IPS-20b (cell line): ENCODE measurements at regions not wholly inside any gene's neighbourhood (a gene's known extent, or its start where the extent isn't known, plus 50 kb on each side); places are given as distances from the start of the nearest gene placed in this dataset.
"Not testable (repeated sequence)": the region's sequence is repeated elsewhere in the genome, so short reads cannot be mapped to it uniquely, and the experiment has no call there.

Experiments
- H3K27ac ChIP-seq: one replicate; pipeline ENCODE4 v1.5.1; 2013; ENCODE audit warnings: low read length
- H3K27me3 ChIP-seq: 2 replicates; pipeline ENCODE4 v1.6.1; 2013; ENCODE audit warnings: mild to moderate bottlenecking, low read length, inconsistent platforms; ENCODE audit not compliant: insufficient read depth
- H3K36me3 ChIP-seq: 2 replicates; pipeline ENCODE4 v1.6.1; 2013; ENCODE audit warnings: low read depth, mild to moderate bottlenecking, inconsistent platforms, low read length, moderate library complexity; ENCODE audit not compliant: insufficient read depth
- H3K4me1 ChIP-seq: 2 replicates; pipeline ENCODE4 v1.6.1; 2013; ENCODE audit warnings: mild to moderate bottlenecking, control low read depth, inconsistent platforms, low read length, moderate library complexity; ENCODE audit not compliant: insufficient read depth
- H3K4me3 ChIP-seq: 2 replicates; pipeline ENCODE4 v1.5.1; 2013; ENCODE audit warnings: mild to moderate bottlenecking, low read length, inconsistent platforms
- H3K9ac ChIP-seq: 2 replicates; pipeline ENCODE4 v1.6.1; 2013; ENCODE audit warnings: low read depth, mild to moderate bottlenecking, inconsistent platforms, low read length, moderate library complexity
- H3K9me3 ChIP-seq: 2 replicates; pipeline ENCODE4 v1.6.1; 2013; ENCODE audit warnings: mild to moderate bottlenecking, low read depth, low read length, inconsistent platforms; ENCODE audit not compliant: insufficient read depth

GRCh38 chr2:216932863-216933548 lies 73.1 kb upstream of the TNP1 start:
- Histone ChIP-seq H3K27me3 (no peaks in the 10 kb centered on the region), H3K4me3 (no peak overlapping the region), H3K9ac (peak overlapping the region; percentile 39; the same call in 1 of the 2 replicates)

DNA sequence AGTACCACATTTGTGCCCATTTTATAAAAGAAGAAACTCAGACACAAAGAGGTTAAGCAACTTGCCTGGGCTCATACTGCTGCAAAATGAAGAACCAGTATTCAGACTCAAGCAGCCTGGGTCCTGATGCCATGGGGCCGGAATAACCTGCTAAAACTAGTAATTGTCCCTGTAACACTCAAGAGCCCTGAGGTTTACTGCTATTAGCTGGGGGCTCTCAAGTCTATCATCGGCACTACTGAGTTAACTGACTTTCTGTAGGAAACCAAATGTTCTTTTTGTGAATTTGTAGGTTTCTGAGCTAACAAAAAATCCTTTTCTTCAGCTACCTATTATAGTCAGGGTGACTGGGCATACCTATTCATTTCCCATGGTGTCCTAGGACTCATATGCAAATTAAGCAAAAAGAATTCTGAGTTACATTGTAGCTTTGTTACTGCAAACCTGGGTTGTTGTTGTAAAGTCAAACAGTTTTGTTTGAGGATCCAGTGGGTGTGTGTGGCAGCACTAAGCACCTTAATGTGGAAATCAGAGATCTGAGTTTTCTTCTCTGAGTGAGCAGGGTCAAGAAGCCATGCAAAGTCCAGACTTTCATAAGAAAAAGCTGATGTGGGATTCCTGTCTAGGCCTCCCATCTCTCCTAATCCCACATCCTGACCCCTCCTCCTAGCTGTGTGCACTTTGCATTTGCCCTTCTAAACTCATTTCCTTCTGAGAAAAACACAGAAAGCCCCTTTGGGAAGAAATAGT lies 72.4 kb upstream of the TNP1 start:
- Histone ChIP-seq H3K4me1 (peaks cover 7% of the 10 kb centered on the region; the same call in 1 of the 2 replicates), H3K9ac (peak overlapping the region; percentile 39; the same call in 1 of the 2 replicates), H3K9me3 (no peaks in the 10 kb centered on the region), H3K27ac (no peak overlapping the region), H3K36me3 (no peaks in the 10 kb centered on the region), H3K4me3 (no peak overlapping the region), H3K27me3 (no peaks in the 10 kb centered on the region)

More at GRCh38 chr2:216932863-216933548, 73.1 kb upstream of the TNP1 start:
- no peaks in the 10 kb centered on the region for H3K9me3 ChIP-seq
- no peak overlapping the region for H3K27ac ChIP-seq
- peaks cover 7% of the 10 kb centered on the region; the same call in 1 of the 2 replicates for H3K4me1 ChIP-seq
- H3K36me3 ChIP-seq: no peaks in the 10 kb centered on the region

DNA sequence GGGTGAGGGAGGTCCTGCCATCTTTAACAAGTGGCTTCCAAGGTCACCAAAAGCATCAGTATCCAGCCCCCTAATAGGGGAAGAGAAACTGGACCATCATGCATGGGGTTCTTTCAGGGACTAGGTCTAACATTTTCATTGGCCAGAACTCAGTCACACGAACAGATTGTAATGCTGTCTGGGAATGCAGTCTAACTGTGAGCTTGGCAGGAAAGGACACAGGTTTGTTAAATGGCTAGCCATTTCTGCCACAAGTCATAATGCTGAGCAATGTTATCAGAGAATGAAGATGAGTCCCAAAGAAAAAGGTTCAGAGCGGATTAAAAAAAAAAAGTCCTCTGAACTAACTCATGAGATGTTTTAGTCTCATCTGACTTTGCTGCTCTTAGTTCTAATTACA lies 70.9 kb upstream of the TNP1 start:
- no peak overlapping the region for H3K4me3 ChIP-seq
- no peaks in the 10 kb centered on the region for H3K9me3 ChIP-seq
- H3K9ac ChIP-seq: no peak overlapping the region
- H3K27me3 ChIP-seq: no peaks in the 10 kb centered on the region
- H3K36me3 ChIP-seq: no peaks in the 10 kb centered on the region
- peaks cover 7% of the 10 kb centered on the region; the same call in 1 of the 2 replicates for H3K4me1 ChIP-seq
- H3K27ac ChIP-seq: no peak overlapping the region

DNA sequence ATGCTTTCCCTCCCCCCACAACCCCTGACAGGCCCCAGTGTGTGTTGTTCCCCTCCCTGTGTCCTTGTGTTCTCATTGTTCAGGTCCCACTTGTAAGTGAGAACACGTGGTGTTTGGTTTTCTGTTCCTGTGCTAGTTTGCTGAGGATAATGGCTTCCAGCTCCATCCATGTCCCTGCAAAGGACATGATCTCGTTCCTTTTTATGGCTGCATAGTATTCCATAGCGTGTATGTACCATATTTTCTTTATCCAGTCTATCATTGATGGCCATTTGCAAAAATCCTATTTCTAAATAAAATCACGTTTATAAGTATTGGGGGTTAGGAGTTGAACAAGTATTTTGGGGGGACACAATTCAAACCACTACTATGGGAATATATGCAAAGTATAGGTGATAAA lies 69.5 kb upstream of the TNP1 start:
- H3K4me1 ChIP-seq: peaks cover 11% of the 10 kb centered on the region; the same call in 1 of the 2 replicates
- H3K36me3 ChIP-seq, H3K9ac ChIP-seq, H3K27me3 ChIP-seq, H3K4me3 ChIP-seq, H3K27ac ChIP-seq, H3K9me3 ChIP-seq: not testable (repeated sequence)

GRCh38 chr2:216927163-216927562 lies 67.3 kb upstream of the TNP1 start:
- Histone ChIP-seq H3K9me3 (no peaks in the 10 kb centered on the region), H3K4me3 (no peak overlapping the region), H3K4me1 (peaks cover 6% of the 10 kb centered on the region; the same call in 1 of the 2 replicates), H3K27me3 (no peaks in the 10 kb centered on the region), H3K9ac (no peak overlapping the region), H3K36me3 (no peaks in the 10 kb centered on the region), H3K27ac (no peak overlapping the region)

GRCh38 chr2:216925636-216926366 lies 65.9 kb upstream of the TNP1 start:
- Histone ChIP-seq H3K9ac (no peak overlapping the region), H3K27me3 (no peaks in the 10 kb centered on the region), H3K9me3 (no peaks in the 10 kb centered on the region), H3K36me3 (no peaks in the 10 kb centered on the region), H3K4me3 (no peak overlapping the region), H3K4me1 (0 out of 2 replicates have a peak, but pooled peaks cover 5% of the 10 kb centered on the region), H3K27ac (no peak overlapping the region)

DNA sequence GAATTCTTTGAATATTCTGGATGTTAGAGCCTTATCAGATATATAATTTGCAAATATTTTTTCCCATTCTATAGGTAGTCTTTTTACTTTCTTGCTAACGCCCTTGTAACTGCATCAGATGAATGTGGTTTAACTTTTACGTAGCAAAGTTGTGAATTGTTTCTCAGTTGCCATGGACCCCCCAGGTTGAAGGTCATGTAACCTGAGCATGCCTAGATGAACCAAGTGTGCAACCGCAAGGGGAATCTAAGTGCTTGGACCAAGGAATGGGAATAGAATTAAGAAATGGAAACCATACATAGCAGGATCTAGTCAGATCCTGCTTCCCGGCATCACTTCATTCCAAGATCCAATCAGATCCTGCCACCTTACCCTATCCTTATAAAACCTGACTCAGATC lies 65.1 kb upstream of the TNP1 start:
- Histone ChIP-seq H3K9ac (no peak overlapping the region), H3K36me3 (no peaks in the 10 kb centered on the region), H3K4me3 (no peak overlapping the region), H3K27me3 (no peaks in the 10 kb centered on the region), H3K27ac (no peak overlapping the region), H3K4me1 (0 out of 2 replicates have a peak, but pooled peaks cover 5% of the 10 kb centered on the region), H3K9me3 (no peaks in the 10 kb centered on the region)

DNA sequence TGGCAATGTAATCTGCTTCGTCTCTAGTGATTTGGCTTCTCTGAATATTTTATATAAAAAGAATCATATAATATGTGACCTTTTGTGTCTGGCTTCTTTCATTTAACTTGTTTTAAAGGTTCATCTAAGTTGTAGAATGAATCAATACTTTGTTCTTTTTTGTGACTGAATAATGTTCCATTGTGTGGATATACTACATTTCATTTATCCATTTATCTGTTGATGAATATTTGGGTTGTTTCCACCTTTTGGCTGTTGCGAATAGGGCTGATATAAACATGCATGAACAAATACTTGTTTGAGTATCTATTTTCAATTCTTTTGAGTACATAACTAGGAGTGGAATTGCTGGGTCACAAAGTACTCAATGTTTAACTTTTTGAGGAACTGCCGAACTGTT lies 63.8 kb upstream of the TNP1 start:
- Histone ChIP-seq H3K36me3 (no peaks in the 10 kb centered on the region), H3K4me3 (no peak overlapping the region), H3K9ac (no peak overlapping the region), H3K27me3 (no peaks in the 10 kb centered on the region), H3K27ac (no peak overlapping the region), H3K9me3 (no peaks in the 10 kb centered on the region), H3K4me1 (0 out of 2 replicates have a peak, but pooled peaks cover 5% of the 10 kb centered on the region)

DNA sequence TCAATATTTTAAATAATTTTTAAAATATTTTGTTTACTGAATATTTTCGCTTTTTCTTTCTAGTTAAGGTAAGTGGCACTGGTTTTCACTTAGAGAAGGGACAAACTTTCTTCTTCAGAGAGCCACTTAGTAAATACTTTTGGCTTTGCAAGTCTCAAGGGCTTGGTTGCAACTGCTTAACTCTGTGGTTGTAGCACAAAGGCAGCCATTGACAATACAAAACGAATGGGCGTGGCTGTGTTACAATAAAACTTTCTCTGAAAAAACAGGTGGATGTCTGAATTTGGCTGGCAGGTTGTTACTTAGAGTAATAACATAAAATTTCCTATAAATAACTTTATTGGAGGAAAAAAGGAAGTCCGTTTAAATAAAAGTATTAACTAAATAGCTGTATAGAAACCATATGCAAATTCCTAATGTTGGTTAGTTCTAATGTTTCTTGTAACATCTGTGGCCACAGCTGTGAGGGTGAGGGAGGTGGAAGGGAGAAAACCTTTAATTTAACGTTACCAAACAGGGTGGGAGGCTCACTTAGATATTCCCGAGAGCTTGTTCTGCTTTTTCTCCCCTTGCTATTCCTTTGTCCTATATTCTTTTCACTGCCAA lies 62.4 kb upstream of the TNP1 start:
- H3K9ac ChIP-seq: no peak overlapping the region
- no peaks in the 10 kb centered on the region for H3K9me3 ChIP-seq
- no peak overlapping the region for H3K27ac ChIP-seq
- H3K4me3 ChIP-seq: no peak overlapping the region
- H3K4me1 ChIP-seq: 0 out of 2 replicates have a peak, but pooled peaks cover 5% of the 10 kb centered on the region
- H3K27me3 ChIP-seq: no peaks in the 10 kb centered on the region
- H3K36me3 ChIP-seq: no peaks in the 10 kb centered on the region

DNA sequence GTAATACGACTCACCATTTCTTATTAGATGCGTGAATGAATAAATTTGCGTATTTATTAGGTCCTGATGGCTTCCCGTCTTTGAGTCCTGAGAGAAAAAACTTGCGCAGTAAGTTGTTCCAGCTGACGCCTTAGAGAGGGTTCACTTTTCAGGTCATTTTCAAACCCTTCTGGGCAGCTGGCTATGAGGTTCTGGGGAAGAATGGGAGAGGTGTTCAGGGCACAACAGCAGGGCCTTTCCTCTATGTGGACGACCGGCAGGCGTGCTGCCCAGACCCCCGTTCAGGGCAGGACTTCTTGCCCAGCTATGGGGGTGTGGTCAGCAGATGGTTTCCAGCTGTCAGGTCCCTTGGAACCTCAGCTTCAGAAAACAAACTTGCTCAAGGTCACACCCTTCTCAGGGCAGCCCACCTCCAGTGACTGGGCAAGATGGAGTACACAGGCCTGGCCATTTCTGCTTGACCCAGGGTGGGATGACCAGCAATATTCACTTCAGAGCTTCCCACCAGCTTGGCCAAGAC lies 61.1 kb upstream of the TNP1 start:
- H3K36me3 ChIP-seq: no peaks in the 10 kb centered on the region
- 0 out of 2 replicates have a peak, but pooled peaks cover 5% of the 10 kb centered on the region for H3K4me1 ChIP-seq
- H3K27ac ChIP-seq: no peak overlapping the region
- H3K9me3 ChIP-seq: no peaks in the 10 kb centered on the region
- H3K9ac ChIP-seq: no peak overlapping the region
- no peaks in the 10 kb centered on the region for H3K27me3 ChIP-seq
- H3K4me3 ChIP-seq: no peak overlapping the region
